GM19239 (cell line): ENCODE measurements at regions not wholly inside any gene's neighbourhood (a gene's known extent, or its start where the extent isn't known, plus 50 kb on each side); places are given as distances from the start of the nearest gene placed in this dataset.

Experiments used
- DNase-seq: peaks from one replicate; pipeline ENCODE4 v3.0.0; 2011; ENCODE audit warnings: low spot score; ENCODE audit not compliant: insufficient read length
- FAIRE-seq: peaks from 2 replicates; lab custom pipeline; 2011; peaks lifted over from hg19 to GRCh38; lab: Jason Lieb, UNC

DNA sequence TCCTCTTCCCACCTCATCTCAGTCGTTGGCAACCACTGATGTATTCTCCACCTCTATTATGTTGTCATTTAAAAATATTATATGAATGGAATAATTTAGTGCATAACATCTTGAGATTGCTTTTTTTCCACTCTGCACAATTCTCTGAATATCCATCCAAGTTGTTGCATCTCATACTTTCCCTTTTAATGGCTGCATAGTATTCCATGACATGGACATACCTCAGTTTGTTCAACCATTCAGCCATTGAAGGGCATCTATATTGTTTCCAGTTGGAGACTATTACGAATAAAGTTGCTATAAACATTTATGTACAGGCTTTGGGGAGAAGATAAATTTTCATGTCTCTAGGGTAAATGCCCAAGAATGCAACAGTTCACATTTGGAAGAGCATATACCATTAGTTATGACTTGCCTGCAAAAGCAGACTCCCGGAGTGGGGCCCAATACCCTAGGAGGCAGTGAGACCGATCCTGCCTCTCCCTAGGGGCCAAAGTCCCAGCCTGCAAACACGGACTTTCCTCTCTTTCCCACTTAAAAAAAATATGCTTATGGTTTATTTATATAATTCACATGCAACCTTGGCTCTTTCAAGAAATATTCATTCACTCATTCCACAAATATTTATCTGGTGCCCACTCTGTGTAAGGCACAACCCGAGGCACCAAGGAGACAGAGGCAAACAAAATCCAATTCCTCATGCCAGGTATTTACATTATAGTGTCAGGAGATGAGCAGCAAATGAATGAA is 227.0 kb upstream of the PMEPA1 start:
- DNase-seq (no peak), FAIRE-seq (no peak)

DNA sequence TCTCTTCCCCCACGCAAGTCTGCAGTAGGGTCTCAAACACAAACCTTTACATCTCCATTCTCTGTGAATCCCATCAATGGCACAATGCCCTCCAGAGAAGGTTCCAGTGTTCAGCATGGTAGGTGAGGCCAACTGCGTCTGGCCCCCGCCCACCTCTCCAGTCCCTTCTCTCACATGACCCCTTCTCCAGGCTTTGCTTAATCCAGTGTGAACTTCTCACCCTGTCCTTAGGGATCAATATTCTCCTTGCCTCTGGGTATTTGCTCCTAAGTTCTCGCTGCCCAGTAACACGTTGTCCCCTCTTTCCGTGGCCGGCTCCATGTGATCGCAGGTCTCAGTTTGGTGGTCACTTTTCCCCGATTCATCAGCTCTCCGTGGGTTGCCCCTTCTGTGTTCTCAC is 225.1 kb upstream of the PMEPA1 start:
- DNase-seq (no peak), FAIRE-seq (no peak)

DNA sequence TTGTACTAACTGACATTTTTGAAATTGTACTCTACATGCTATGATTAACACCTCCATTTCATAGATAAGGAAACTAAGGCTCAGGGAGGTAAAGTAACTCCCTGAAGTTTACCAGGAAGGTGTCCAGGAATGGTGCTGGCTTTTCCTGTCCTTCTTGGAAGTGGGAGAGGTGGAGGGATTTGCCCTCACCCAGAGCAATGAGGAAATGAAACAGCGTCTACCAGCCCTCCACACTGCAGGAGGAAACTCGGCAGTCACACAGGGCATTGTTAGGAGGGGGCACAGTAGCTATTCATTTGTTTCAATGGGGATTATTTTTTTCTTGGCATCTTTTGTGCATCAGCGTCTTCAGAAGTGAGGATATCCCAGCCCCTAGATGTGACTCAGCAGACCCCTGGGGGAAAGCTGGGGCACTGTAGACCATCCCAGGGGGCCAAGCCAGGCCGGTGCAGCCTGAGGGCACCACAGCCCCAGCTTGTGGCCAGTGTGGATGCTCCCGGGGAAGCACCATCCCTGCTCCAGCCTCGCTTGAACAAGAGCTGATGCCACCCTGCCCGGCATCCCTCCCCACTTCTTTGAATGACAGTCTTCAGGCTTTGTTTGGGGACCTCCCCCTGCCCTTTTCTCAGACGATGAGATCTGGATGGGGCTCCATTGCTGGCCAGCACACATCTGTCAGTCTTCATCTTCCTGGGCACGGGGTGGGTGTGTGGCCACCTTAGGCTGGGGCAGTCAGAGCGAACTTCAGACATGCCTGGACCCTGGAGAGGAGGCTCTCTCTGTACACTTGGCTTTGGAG is 224.4 kb upstream of the PMEPA1 start:
- no peak for DNase-seq
- FAIRE-seq = no peak

DNA sequence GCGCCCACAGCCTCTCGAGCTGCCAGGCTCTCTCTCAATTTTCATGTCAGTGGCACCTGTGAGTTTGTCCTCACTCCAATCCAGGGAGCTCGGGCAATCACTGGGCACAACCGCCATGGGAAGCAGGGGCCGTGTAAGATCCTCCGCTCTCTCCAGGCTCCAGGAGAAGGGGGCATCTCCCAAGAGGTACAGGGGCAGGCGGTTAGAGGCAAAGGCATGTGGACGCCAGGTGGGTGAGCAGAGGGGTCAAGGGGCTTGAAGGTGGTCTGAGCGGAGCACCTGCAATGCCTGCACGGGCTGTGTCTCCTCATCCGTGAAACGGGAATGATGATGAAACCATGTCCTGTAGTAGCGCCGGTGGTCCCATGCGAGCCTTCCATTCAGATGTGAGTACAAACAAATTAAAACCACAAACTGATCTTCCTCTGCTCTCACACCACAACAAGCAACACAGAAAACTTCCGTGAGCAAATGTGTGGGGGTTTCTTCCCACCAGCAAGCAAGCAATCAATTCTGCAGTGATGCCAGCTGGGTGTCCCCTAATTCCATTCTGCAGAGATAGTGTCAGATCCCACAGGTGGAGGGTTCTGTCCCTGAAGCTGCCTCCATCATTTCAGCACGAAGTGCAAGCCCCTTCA is 222.5 kb upstream of the PMEPA1 start:
- FAIRE-seq (no peak), DNase-seq (no peak)

DNA sequence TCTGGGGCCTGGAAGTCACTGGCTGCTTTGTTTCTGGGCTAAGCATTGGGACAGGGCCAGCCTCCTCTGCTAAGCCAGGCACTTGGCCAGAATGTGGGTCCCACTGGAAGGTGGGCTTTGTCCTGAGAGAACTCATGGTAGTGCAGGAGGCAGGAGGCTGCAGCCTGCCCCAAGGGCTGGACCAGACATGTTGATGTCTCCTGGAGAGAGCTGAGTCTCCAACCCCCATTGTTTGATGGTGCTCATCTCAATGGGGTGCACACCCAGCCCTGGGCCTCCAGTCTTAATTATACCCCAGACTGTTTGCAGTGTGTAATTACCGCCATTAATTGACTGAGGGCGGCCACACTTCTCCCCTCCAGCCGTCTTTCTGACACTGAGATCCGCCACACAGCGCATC is 220.5 kb upstream of the PMEPA1 start:
- DNase-seq (no peak), FAIRE-seq (no peak)

DNA sequence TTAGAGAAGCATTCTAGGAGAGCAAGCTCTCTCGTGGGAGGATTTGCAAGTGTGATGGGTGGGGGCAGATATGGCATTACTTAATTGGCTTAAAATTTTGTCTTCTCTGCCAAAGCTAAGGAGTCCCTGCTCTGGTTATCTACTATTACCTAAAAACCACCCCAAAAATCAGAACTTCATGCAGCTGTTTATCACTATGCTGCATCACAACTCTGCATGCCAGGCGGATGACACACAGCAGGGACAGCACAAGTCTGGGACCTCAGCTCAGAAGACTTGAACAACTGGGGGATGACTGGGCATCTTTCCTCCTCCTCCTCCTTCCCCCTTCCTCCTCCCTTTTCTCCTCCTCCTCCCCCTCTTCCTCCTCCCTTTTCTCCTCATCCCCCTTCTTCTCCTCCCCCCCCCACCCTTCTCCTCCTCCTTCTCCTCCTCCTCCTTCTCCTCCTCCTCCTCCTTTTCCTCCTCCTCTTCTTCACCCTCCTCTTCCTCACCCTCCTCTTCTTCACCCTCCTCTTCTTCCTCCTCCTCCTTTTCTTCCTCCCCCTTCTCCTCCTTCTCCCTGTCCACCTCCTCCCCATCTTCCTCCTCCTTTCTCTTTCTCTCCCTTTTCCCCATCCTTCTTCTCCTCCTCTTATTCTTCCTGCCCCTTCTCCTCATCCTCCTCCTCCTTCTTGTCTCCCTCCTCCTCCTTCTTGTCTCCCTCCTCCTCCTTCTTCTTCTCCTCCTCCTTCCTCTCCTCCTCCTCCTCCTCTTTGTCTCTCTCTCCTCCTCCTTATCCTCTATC is 218.6 kb upstream of the PMEPA1 start:
- DNase-seq (no peak), FAIRE-seq (no peak)

DNA sequence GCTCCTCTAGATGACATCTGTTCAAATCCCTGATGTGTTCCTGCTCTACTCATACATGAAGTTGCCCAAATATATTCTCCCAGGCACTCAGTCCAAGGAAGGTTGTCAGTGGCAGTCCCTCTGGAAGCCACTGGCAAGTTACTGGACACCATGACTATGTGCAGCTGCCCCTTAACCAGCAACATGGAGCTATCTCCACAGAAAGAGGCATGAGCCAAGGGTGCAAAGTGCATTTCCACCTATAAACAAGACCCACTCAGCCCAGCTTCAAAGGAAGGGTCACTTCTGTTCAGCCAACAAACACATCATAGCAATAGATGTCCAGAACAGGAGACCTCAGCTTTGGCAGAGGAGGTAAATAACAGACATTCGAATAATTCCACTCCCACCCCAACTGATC is 217.6 kb upstream of the PMEPA1 start:
- FAIRE-seq (no peak), DNase-seq (no peak)

DNA sequence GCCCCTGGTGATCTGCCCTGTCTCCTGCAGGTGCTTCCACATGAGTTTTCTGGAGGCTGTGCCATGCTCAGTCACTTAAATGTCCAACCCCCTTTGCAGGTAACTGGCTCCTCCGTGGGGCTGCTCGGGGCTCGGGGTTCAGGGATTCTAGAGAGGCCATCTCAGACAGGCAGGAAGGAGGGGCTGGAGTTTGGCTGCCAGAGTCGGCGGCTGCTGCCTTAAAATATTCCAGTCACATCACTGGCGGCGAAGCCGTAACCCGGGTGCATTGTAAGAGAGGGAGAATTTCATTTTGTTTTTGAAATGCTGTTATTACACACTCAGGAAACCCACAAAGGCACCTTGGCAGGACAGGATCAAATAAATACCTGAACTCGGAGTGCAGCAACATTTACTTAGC is 212.9 kb upstream of the PMEPA1 start:
- FAIRE-seq (no peak), DNase-seq (no peak)

DNA sequence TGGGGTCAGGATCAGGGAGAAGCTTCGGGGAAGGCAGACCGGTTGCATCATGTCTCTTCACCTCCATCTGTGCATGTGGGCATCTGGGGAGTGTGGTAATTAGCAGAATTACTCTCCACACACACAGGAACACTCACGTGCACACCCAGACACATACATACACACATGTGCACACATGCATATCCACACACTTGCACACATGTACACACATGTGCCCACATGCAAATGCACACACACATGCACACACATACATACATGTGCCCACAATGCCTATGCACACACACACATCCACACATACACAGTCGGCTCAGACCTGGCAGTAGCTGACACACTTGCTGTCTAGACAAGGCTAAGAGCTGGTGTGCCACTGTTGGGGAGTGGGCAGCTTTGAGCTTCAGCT is 212.3 kb upstream of the PMEPA1 start:
- FAIRE-seq (no peak), DNase-seq (no peak)

DNA sequence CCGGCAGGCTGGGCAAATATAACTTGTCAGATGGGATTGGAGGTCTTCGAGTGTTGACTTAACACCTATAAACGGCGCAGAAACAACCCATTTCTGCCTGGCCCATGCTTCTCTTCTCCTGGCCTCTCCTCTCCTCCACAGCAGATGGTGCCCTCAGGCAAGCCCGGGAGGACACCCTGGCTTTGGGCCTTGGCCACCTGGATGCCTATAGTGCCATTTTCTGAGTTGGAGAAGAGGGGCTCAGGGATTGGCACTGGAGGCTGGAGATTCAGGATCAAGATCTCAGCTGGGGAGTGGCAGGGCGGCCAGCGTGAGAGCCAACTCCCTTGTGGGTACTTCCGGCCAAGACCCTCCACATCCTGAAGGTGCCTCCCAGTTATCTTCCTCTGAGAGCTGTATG is 211.9 kb upstream of the PMEPA1 start:
- DNase-seq = no peak
- FAIRE-seq = no peak

DNA sequence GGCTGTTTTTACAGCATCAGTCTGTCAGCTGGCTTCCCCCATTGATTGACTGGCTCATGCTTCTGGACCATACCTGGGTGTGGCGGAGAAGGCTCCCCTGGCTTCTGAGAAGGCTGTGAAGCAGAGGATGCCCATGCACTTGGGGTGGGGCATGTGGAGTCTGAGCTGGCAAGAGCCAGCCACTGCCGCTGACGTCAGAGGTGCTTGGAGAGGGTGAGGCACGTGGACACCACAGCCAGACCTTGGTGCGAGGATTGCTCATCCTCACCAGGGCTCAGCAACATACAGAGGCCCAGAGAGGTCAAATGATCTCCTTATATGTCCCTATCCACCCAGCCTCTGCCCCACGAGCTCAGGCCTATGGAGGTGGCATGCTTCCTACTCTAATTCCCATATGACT is 211.2 kb upstream of the PMEPA1 start:
- DNase-seq (no peak), FAIRE-seq (no peak)

DNA sequence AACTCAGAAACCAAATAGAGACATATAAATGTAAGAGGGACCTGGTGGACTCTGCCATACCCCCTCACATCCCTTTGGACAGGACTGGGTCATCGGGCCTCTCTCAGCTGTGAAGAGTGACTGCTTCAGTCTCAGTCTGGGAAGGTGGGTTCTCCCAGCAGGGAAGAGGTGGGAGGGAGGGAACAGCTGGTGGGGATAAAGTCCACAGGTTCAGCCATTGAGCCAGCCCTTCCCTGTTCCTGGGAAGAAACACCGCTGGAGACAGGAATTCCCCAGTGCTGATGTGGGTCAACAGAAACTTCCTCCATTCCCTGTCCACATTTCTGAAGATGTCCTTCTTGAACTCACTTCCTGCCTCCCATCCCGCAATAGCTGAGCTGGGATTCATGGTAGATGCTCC is 209.2 kb upstream of the PMEPA1 start:
- DNase-seq (no peak), FAIRE-seq (no peak)

DNA sequence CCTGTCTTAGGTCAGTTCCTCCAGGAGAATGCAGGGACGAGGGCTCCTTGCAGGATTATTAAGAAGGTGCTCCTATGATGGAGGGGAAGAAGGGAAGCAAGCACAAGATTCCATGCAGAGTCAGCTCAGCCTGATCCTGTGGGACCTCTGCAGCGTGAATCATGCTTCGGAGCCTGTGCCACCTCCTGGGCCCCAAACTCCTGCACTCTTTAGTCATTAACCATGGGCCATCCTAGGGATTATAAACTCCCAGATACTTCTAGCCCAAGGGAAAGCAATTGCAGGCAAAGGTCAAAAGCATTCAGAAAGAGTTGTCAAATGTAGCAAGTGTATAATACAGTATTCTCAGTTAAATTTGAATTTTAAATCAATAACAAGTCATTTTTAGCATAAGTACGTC is 208.7 kb upstream of the PMEPA1 start:
- FAIRE-seq (no peak), DNase-seq (no peak)

DNA sequence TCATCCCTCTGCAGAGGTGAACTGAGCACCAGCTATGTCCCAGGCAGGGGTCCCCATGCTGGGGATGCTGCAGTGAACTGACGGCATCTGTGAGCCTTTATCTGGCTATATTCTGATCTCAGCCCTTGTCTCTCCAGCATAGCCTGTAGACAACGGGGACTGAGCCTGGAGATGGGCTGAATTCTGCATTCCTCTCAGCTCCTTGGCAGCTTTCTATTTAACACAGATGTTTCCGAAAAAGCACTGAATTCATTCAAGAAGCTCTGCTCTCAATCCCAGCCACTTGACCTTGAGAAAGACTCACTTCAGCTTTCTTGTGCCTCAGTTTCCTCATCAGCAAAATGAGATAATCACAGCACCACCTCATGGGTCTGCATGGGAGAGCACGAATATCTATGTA is 204.4 kb upstream of the PMEPA1 start:
- no peak for FAIRE-seq
- no peak for DNase-seq

DNA sequence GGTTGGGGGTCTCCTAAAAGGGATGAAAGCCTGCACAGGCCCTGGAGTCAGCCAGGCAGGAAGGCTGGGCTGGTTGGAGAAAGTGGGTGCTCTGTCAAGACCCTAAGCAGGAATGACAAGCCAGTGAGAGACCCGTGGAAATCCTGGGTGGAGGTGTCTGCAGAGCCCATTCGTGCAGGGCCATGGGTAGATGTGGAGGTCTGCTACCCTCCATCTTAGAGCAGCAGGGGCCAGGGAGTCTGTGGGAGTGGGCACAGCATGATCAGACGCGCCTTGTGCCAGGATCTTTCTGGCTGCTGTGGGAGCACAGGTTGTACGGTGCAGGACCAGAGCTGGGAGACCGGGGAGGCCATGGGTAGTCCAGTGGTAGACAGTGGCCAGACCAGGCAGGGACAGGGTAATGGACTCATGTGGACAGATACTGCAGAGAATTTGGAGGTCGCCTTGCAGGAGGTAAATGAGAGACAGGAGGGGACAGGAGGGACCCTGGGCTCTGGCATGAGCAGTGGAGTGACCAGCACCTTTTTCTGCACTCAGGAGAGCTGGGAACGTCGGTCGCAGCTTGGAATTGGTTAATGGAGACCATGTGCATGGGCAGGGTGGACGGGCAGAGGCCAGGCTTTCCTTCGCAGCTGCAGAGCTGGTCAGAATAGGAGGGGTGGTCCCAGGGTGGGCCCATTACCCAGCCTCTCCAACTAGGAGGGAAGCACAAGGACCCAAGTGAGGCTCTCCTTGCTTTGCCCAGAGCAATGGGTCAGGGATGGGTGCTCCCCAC is 203.5 kb upstream of the PMEPA1 start:
- DNase-seq (no peak), FAIRE-seq (no peak)

DNA sequence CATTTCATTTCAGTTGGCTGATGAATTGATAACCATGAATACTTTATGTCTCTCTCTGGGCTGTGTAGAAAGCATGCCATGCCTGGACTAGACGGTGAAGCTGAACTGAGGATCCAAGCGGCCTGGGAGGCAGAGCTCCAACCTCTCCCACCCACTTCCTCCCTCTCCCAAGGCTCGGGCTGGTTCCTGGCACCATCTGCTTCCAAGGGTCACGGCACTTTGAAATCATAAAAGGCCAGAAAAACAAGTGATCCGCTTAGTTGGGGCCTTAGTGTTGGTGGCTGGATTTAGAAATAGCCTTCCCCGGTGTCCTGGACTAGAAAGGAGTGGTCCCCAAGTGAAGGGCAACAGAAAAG is 202.4 kb upstream of the PMEPA1 start:
- no peak for DNase-seq
- FAIRE-seq = no peak

DNA sequence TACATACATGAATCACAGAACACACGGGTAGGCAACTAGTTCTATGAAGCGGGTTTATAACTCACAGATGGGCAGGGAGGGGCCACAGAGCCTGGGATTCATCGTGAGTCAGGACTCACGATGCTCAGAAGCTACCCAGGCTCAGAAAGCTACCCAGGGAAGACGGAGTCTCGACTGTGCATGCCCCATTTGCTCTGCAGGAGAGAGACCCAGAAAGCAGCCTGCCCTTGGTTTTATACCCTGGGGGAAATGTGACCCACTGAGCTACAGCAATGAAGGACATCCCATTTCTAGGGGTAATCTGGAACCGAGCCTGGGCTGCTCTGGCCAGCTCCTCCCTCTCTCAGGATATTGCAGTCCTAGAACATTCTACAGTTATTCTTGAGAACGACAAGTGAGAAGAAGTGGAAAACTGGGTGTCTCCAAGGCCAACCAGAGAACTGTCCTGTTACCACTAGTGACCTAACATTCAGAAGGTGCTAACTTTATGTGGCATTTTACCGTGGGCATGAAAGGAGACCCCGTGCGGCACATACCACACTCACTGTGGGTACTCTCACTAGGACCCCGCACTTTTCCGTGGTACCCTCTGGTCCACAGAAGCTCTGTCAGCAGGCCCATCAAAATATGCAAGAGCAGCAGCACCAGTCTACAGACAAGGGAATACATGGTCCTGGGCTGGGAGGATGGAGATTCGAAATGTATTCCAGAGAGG is 201.9 kb upstream of the PMEPA1 start:
- DNase-seq = no peak
- FAIRE-seq = no peak

DNA sequence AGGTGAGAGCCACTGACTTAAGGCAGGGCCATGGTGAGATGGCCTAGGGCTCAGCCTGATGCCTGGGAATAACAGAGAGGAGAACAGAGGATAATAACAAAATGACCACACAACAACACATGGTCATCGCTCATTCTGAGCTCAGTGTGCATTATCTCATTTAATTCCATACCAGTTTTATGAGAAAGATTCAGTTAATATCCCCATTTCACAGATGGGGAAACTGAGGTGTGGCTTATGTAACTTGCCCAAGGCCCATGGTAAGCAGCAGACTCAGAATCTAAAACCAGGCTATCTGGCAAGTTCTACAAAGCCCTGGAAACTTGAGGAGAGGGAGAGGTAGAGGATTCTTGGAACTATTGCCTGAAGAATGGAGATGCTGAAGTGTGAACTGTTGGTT is 200.9 kb upstream of the PMEPA1 start:
- DNase-seq (no peak), FAIRE-seq (no peak)

DNA sequence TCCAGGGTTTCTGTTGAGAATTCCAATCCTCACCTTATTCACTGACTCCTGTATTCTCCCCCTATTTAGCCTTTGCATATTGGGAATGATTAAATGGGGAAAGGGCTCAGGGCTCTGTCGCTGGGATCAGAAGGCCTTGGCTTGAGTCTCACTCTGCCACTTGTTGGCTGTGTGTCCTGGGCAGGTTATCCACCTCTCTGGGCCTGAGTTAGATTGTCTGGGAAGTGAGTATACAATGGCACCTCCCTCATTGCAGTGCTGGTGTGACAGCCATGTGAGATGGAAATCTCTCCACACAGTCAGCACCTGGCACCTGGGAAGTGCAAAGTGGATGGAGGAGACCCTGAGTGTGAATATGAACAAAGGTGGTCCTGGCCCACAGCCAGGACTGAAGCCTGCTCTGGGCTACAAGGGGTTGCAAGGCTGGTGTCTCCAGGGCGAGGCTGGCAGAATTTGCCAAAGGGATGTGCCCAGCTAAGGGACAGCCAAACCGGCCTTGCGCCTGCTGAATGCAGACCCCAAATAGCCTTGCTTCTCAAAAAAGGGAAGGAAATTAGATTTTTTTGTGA is 200.0 kb upstream of the PMEPA1 start:
- FAIRE-seq = no peak
- DNase-seq = no peak
